ENCODE measurements at regions not wholly inside any gene's neighbourhood (a gene's known extent, or its start where the extent isn't known, plus 50 kb on each side); places are given as distances from the start of the nearest gene placed in this dataset.

DNA sequence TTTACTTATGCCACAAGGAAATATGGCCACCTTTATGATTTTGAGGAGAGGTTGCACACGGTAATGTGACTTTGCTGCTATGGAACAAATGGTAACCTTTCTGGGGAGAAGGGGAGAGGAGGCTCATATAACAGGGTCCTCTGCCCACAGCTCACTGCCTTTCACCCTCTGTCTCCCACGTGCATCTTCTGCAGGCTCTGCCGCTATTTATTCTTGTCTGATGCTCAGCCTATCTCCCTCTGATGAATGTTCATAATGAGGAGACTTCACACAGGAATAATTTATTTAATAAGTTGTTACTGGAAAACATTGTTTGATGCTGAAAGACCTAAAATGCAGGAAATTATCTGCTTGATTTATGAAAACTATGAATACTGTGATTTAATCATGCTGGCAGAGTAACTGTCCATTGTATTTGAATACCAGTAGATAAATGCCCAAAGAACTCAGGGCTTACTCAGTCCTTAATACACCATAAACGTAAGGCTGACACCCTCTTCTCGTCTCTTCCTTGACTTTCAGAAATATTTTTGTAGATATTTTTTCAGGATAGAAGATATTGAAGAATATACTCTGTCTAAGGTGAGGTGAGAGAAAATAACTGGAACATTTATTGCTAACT lies 721.1 kb downstream of the QKI start:
- no peaks in the 10 kb centered on the region for H3K27me3 ChIP-seq (ENCODE audit: insufficient read depth, low read length)
- TF ChIP-seq, protein P1, sequence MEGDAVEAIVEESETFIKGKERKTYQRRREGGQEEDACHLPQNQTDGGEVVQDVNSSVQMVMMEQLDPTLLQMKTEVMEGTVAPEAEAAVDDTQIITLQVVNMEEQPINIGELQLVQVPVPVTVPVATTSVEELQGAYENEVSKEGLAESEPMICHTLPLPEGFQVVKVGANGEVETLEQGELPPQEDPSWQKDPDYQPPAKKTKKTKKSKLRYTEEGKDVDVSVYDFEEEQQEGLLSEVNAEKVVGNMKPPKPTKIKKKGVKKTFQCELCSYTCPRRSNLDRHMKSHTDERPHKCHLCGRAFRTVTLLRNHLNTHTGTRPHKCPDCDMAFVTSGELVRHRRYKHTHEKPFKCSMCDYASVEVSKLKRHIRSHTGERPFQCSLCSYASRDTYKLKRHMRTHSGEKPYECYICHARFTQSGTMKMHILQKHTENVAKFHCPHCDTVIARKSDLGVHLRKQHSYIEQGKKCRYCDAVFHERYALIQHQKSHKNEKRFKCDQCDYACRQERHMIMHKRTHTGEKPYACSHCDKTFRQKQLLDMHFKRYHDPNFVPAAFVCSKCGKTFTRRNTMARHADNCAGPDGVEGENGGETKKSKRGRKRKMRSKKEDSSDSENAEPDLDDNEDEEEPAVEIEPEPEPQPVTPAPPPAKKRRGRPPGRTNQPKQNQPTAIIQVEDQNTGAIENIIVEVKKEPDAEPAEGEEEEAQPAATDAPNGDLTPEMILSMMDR (conservative IDR thresholded peaks at IDR 0.05), result no peak
- H3K23ac ChIP-seq (ENCODE audit: insufficient read length, low read depth, low read length), result no peak overlapping the region
- no peaks in the 10 kb centered on the region for H3K79me2 ChIP-seq (ENCODE audit: insufficient read depth, low read length)
- no peaks in the 10 kb centered on the region for H4K20me1 ChIP-seq (ENCODE audit: control insufficient read depth, insufficient read depth, insufficient read length)
- no peak overlapping the region for H2BK20ac ChIP-seq (ENCODE audit: low read depth, low read length, poor library complexity, severe bottlenecking)
- no peaks in the 10 kb centered on the region for H3K9me3 ChIP-seq (ENCODE audit: control insufficient read depth, low read depth, low read length)
- no peak overlapping the region for H3K14ac ChIP-seq (ENCODE audit: insufficient read depth, low read length)
- no peaks in the 10 kb centered on the region for H3K4me1 ChIP-seq (ENCODE audit: insufficient read depth, low read length)
- H3K4ac ChIP-seq (ENCODE audit: low read depth, low read length), result no peak overlapping the region
- H3K79me1 ChIP-seq (ENCODE audit: insufficient read depth, low read depth, low read length, poor library complexity, severe bottlenecking), result no peaks in the 10 kb centered on the region
- no peak for DNase-seq
- H2BK5ac ChIP-seq (ENCODE audit: insufficient read length, low read length), result no peak overlapping the region
- 0 out of 7 replicates have a peak, but pooled peaks cover 0 to 1% (median 0%) of the 10 kb centered on the region in 3 experiments for H3K36me3 Mint-ChIP-seq (ENCODE audit: insufficient read depth in 1 of 3, low read depth in 3 of 3)
- peaks cover 1% of the 10 kb centered on the region; the same call in 1 of the 2 replicates for H3K27me3 Mint-ChIP-seq (ENCODE audit: low read depth)
- H2BK120ac ChIP-seq (ENCODE audit: low read depth, low read length, poor library complexity, severe bottlenecking), result no peak overlapping the region
- H3K23me2 ChIP-seq (ENCODE audit: insufficient read length, low read depth, low read length, poor library complexity, severe bottlenecking), result no peaks in the 10 kb centered on the region
- no peak overlapping the region for H3T11ph ChIP-seq (ENCODE audit: low read length)
- no peak overlapping the region for H3K27ac Mint-ChIP-seq
- H2BK15ac ChIP-seq (ENCODE audit: low read depth, low read length), result no peak overlapping the region
- no peak overlapping the region for H3K4me2 ChIP-seq (ENCODE audit: insufficient read depth, insufficient read length, low read length)
- no peak overlapping the region for H2BK12ac ChIP-seq (ENCODE audit: insufficient read length, low read depth, low read length)
- no peak overlapping the region for H4K8ac ChIP-seq (replicated peaks; ENCODE audit: insufficient read length, low read depth, low read length)
- H3K4me1 Mint-ChIP-seq, result peaks cover 2 to 3% of the 10 kb centered on the region in 2 experiments; a peak in 1 of 4 replicates
- no peak overlapping the region for H3K56ac ChIP-seq (ENCODE audit: insufficient read length, low read depth, low read length)
- H3K9me3 Mint-ChIP-seq, result no peaks in the 10 kb centered on the region; a peak in 2 of 5 replicates
- no CpG with 5 or more reads among the region's 5 CpGs for WGBS (ENCODE audit: extremely low coverage, insufficient read length, low lambda C conversion rate)
- H3K4me3 Mint-ChIP-seq, result no peak overlapping the region
- no peak overlapping the region for H3K9ac ChIP-seq (ENCODE audit: extremely low read depth, insufficient read length, low read length)
- H4K91ac ChIP-seq (ENCODE audit: insufficient read length, low read depth, low read length), result no peak overlapping the region
- no peak overlapping the region for H2AK5ac ChIP-seq (ENCODE audit: insufficient read length, low read length)
- H3K18ac ChIP-seq (ENCODE audit: insufficient read length, low read depth, low read length), result no peak overlapping the region
- H2AFZ ChIP-seq (ENCODE audit: low read length), result no peak overlapping the region
- no peak overlapping the region for H3K27ac ChIP-seq (ENCODE audit: insufficient read length, low read depth, low read length)
- H4K5ac ChIP-seq (ENCODE audit: insufficient read length, low read depth, low read length), result no peak overlapping the region

All from H9 (cell line).